ENCODE measurements at regions not wholly inside any gene's neighbourhood (a gene's known extent, or its start where the extent isn't known, plus 50 kb on each side); places are given as distances from the start of the nearest gene placed in this dataset.

- no peak for DNase-seq (ENCODE audit: low spot score)
Measured at GRCh38 chr6:41471064-41471895, 74.9 kb upstream of the FOXP4 start.

GRCh38 chr6:41474213-41474933 is 71.8 kb upstream of the FOXP4 start:
- no peak for DNase-seq (ENCODE audit: low spot score)

- DNase-seq (ENCODE audit: low spot score) = no peak
Measured at GRCh38 chr6:41475164-41475563, 71.0 kb upstream of the FOXP4 start.

- DNase-seq (ENCODE audit: low spot score) = no peak
Measured at GRCh38 chr6:41475737-41476357, 70.3 kb upstream of the FOXP4 start.

GRCh38 chr6:41476401-41476800 is 69.8 kb upstream of the FOXP4 start:
- no peak for DNase-seq (ENCODE audit: low spot score)

DNA sequence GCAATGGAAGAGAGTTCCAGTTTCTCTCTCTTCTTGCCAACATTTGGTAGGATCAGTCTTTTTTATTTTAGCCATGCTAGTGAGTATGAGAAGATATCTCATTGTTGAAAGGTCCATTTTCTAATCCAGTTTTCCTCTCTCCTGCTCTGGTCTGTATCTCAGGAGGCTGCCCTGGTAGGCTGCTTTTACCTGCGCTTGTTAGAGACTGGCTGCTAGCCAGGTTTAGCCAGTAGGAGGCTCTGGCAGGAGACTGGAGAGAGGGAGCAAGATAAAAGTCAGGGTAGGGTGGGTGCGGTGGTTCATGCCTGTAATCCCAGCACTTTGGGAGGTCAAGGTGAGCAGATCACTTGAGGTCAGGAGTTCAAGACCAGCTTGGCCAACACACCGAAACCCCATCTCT is 68.6 kb upstream of the FOXP4 start:
- DNase-seq (ENCODE audit: low spot score) = no peak

DNA sequence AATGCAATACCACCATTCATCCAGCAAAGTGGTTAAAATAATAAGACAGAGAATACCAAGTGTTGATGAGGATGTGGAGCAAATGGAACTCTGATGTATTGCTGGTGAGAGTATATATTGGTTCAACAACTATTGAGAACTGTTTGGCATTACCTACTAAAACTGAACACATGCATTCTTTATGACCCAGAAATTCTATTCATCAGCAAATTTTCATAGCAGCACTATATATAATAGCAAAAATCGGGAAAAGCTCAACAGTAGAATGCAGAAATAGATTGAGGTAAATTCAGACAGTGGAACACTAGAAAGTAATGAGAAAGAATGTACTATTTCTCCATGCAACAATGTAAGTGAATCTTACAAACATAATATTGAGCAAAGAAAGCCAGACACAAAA is 62.2 kb upstream of the FOXP4 start:
- no peak for DNase-seq (ENCODE audit: low spot score)

GRCh38 chr6:41487860-41488432 is 58.2 kb upstream of the FOXP4 start:
- DNase-seq (ENCODE audit: low spot score) = no peak

- DNase-seq (ENCODE audit: low spot score) = no peak
Measured at GRCh38 chr6:41488433-41489119, 57.6 kb upstream of the FOXP4 start.

DNA sequence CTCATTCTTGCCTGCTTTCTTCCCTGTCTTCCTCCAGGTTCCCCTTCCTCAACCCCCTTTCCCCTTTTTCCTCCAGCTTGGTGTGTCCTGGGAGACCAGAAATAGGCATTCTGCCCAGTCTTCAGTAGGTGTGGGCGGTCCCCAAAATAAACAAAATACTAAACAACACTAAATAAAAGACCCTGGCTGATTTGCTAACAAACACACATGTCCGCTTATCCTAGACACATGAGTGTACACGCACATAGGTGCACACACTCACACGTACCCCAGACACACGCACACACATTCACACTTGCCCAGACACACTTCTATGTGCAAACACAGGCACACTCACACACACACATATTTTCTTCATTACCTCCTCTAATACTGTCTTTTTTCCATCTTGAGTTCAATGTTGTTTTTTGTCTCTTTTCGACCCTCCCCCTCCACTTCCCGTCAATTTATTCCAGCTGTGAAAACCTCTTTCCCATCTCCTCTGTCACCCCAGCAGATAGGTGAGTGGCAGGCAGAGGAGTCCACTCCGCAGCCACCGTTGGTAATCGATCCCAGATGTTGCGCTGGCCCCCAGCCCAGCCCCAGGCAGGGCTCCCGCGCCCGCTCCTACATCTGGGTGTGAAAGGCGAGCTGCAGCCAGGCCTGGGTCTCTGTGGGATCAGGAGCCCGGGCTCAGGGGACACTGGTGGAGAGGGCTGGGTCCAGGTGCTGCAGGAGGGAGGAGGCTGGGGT is 56.9 kb upstream of the FOXP4 start:
- DNase-seq (ENCODE audit: low spot score) = no peak

DNA sequence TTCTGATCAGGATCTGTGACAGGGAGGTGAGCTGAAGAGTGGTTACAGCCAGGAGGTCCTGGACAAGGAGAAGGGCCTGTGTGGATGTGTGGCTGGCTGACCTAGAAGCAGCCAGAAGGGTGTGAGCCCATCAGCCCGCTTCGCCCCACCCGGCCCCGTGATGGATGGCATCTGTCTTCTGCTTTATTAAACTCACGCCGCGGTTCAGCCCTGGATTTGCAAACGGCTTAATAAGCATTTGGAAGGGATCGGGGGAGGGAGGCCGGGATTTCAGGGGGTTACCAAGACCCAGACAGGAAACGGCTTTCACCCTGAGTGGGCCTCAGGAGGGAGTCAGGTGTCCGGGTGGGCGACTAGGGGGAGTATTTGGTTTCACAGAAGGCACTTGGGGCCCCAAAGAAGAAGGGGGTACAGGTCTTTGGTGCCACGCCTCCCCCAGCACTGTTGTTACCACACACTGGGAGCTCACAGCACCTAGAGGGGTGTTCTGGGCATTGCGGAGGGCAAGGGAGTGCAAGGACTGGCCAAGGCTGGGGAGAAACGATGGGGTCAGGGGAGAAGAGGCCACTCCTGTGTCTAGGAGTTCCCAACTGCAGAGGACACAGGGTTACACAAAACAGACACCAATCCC is 53.8 kb upstream of the FOXP4 start:
- DNase-seq (ENCODE audit: low spot score) = no peak

DNA sequence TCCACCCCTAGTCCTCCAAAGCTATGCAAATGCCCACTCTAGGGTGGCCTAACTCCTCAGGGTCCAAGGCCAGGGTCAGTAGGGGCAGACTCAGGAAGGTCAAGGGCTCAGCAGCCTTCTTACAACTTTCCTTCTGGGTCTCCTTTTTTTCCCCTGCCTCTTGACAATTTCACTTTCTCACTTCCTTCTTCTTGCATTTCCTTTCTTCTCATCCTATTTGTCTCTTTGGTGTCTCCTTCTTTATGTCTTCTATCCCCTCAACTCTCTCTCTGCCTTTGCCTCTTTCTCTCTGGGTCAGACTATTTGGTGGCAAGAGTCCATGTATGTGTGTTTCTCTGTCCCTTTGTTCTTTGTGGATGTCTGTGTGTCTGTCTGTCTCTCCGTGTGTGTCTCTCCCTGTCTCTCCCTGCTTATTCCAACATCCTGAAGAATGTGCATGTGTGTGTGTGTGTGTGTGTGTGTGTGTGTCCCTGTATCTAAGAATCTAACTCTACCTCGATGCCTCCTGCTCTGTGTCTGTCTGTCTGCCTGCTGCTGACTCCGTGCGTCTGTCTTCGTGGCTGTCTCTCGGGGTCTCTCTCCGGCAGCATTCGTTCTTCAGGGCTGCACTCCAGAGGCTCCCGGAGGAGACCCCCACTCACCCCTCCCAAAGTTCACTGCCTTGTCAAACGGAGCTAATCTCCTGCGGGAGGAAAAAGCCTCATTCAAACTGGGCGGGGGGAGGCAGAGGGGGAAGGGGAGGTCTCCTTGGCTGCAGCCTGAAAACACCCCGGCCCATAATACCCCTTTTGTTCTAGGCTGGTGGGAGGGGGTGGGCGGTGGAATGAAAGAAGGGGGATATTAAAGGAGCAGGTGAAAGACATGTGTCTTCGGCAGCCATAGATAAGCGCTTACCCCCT is 51.7 kb upstream of the FOXP4 start:
- no peak for DNase-seq (ENCODE audit: low spot score)

Data from LoVo (cell line).